K562 (cell line): ENCODE measurements at regions not wholly inside any gene's neighbourhood (a gene's known extent, or its start where the extent isn't known, plus 50 kb on each side); places are given as distances from the start of the nearest gene placed in this dataset.

Experiments used
- CBX2 ChIP-seq: fragments of 200-600 bp; sonication (generic); IDR thresholded peaks from one replicate; pipeline ENCODE4 v1.6.1; 2012; ENCODE audit warnings: mild to moderate bottlenecking, low read length, inconsistent platforms; ENCODE audit not compliant: insufficient read depth, poor library complexity, severe bottlenecking
- DDX20 ChIP-seq: fragments of 450-650 bp; IDR thresholded peaks from 2 replicates; pipeline ENCODE4 v1.6.1; 2016; ENCODE audit warnings: missing genetic modification characterization, low read depth, mild to moderate bottlenecking, missing compliant biosample characterization, moderate library complexity
- GATAD2B ChIP-seq: fragments of 450-650 bp; IDR thresholded peaks from 2 replicates; pipeline ENCODE4 v1.6.1; 2017; ENCODE audit warnings: mild to moderate bottlenecking, borderline replicate concordance
- HNRNPLL ChIP-seq: fragments of 200-400 bp; formaldehyde crosslinking; IDR thresholded peaks from 2 replicates; pipeline ENCODE4 v1.6.1; 2017; ENCODE audit warnings: low read length, low read depth, mild to moderate bottlenecking; ENCODE audit not compliant: poor library complexity, severe bottlenecking
- MCM3 ChIP-seq: fragments of 450-650 bp; IDR thresholded peaks from 2 replicates; pipeline ENCODE4 v1.6.1; 2016
- NFYB ChIP-seq: IDR thresholded peaks from 2 replicates; pipeline ENCODE4 v1.6.1; 2011; ENCODE audit warnings: mild to moderate bottlenecking, moderate library complexity; ENCODE audit not compliant: insufficient read length; ENCODE audit errors: extremely low read depth
- RBM22 ChIP-seq: fragments of 200-400 bp; formaldehyde crosslinking; IDR thresholded peaks from 2 replicates; pipeline ENCODE4 v1.6.1; 2018; ENCODE audit warnings: low read length, low read depth; ENCODE audit not compliant: poor library complexity, severe bottlenecking
- RFX1 ChIP-seq: fragments of 450-650 bp; IDR thresholded peaks from 2 replicates; pipeline ENCODE4 v1.6.1; 2016; ENCODE audit warnings: mild to moderate bottlenecking, moderate library complexity
- SMAD1 ChIP-seq: fragments of 150-350 bp; IDR thresholded peaks from 2 replicates; pipeline ENCODE4 v1.6.1; 2014; ENCODE audit warnings: low read length, low read depth; ENCODE audit not compliant: partially characterized antibody
- THRAP3 ChIP-seq: fragments of 450-650 bp; IDR thresholded peaks from 2 replicates; pipeline ENCODE4 v1.6.1; 2016; ENCODE audit warnings: mild to moderate bottlenecking, inconsistent platforms, borderline replicate concordance
- ZNF282 ChIP-seq: sonication (generic); formaldehyde crosslinking; IDR thresholded peaks from 2 replicates; pipeline ENCODE4 v1.8.1; 2023; ENCODE audit warnings: missing genetic modification reagents
- ZNF384 ChIP-seq: IDR thresholded peaks from 2 replicates; pipeline ENCODE4 v1.6.1; 2012; ENCODE audit warnings: low read depth, low read length, improper control_type of control experiment
- ZNF699 ChIP-seq: fragments of 250-450 bp; sonication (Bioruptor Pico); IDR thresholded peaks from 2 replicates; pipeline ENCODE4 v1.8.0; 2021; ENCODE audit warnings: mild to moderate bottlenecking, moderate library complexity; ENCODE audit not compliant: insufficient replicate concordance
- TF ChIP-seq, protein P1 (sequence below), 2 experiments: fragments of 450-650 bp; IDR thresholded peaks; 2 replicates each; pipeline ENCODE4 v1.6.1; 2016; ENCODE audit warnings: mild to moderate bottlenecking in 2 of 2, borderline replicate concordance in 1 of 2, low read depth in 1 of 2, moderate library complexity in 1 of 2
- TF ChIP-seq, protein P2 (sequence below), 2 experiments: IDR thresholded peaks; 2 replicates each; pipeline ENCODE4 v1.6.1; 2012; ENCODE audit warnings: improper control_type of control experiment in 2 of 2, low read depth in 2 of 2, low read length in 2 of 2, borderline replicate concordance in 1 of 2
- TF ChIP-seq, protein P3 (sequence below): fragments of 250-450 bp; sonication (Bioruptor Pico); IDR thresholded peaks from 2 replicates; pipeline ENCODE4 v1.8.0; 2021; ENCODE audit warnings: moderate library complexity, mild to moderate bottlenecking, inconsistent platforms

DNA sequence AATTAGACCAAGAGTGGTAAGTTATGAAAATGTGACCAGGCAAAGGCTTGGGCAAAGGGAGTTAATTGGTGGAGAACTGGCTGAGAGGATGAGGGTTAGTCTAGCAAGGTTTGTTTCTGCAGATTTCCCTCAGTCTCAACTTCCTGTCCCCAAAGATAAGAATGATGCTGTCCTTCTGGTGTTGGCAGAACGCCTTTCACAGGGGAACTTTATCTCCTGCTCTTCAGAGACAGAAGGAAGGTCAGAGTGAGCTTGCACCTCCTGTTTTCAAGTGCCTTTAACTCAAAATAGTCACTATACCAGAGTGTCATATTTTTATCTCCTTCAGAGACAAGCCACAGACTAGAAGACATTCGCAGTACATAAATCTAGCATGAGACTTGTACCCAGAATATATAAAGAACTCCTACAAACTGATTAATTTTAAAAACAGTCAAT is 95.7 kb downstream of the TEX51 start (continued):
- TF ChIP-seq, protein P1, sequence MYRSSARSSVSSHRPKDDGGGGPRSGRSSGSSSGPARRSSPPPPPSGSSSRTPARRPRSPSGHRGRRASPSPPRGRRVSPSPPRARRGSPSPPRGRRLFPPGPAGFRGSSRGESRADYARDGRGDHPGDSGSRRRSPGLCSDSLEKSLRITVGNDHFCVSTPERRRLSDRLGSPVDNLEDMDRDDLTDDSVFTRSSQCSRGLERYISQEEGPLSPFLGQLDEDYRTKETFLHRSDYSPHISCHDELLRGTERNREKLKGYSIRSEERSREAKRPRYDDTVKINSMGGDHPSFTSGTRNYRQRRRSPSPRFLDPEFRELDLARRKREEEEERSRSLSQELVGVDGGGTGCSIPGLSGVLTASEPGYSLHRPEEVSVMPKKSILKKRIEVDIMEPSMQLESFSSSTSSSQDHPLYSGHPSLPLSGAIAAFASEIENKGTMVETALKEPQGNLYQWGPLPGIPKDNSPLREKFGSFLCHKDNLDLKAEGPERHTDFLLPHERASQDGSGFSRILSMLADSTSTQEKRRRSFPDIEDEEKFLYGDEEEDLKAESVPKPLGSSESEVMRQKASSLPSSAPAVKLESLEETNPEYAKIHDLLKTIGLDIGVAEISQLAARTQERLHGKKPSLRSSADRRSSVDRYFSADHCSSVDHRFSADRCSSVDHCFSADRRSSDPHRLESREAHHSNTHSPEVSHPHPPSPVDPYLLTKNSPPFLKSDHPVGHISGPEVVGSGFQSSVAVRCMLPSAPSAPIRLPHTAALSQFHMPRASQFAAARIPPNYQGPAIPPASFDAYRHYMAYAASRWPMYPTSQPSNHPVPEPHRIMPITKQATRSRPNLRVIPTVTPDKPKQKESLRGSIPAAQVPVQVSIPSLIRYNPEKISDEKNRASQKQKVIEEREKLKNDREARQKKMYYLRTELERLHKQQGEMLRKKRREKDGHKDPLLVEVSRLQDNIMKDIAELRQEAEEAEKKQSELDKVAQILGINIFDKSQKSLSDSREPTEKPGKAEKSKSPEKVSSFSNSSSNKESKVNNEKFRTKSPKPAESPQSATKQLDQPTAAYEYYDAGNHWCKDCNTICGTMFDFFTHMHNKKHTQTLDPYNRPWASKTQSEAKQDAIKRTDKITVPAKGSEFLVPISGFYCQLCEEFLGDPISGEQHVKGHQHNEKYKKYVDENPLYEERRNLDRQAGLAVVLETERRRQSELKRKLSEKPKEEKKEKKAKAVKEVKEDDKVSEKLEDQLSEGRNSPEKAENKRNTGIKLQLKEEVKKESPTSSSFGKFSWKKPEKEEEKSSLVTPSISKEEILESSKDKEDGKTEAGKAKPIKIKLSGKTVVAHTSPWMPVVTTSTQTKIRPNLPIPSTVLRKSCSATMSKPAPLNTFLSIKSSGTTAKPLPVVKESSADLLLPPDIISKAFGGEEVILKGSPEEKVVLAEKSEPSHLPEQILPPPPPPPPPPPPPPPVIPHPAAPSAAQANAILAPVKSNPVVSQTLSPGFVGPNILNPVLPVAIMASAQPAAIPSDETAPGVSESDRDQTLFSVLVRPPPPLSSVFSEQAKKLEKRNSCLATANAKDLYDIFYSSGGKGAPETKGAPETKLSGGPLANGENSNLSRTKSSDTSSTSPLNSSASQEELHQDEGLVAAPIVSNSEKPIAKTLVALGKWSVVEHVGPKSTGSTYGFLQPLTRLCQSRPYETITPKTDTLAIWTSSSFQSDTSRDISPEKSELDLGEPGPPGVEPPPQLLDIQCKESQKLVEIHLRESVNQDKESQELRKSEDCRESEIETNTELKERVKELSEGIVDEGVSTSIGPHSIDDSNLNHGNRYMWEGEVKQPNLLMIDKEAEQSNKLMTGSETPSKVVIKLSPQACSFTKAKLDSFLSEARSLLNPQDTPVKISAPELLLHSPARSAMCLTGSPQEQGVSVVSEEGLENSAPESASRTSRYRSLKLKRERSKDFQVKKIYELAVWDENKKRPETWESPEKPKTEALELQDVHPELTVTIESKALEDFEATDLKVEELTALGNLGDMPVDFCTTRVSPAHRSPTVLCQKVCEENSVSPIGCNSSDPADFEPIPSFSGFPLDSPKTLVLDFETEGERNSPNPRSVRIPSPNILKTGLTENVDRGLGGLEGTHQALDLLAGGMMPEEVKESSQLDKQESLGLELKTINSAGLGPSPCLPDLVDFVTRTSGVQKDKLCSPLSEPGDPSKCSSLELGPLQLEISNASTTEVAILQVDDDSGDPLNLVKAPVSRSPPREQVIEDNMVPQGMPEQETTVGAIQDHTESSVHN (IDR thresholded peaks at IDR 0.05; ENCODE audit: borderline replicate concordance in 1 of 2, low read depth in 1 of 2), result no peak
- TF ChIP-seq, protein P2, sequence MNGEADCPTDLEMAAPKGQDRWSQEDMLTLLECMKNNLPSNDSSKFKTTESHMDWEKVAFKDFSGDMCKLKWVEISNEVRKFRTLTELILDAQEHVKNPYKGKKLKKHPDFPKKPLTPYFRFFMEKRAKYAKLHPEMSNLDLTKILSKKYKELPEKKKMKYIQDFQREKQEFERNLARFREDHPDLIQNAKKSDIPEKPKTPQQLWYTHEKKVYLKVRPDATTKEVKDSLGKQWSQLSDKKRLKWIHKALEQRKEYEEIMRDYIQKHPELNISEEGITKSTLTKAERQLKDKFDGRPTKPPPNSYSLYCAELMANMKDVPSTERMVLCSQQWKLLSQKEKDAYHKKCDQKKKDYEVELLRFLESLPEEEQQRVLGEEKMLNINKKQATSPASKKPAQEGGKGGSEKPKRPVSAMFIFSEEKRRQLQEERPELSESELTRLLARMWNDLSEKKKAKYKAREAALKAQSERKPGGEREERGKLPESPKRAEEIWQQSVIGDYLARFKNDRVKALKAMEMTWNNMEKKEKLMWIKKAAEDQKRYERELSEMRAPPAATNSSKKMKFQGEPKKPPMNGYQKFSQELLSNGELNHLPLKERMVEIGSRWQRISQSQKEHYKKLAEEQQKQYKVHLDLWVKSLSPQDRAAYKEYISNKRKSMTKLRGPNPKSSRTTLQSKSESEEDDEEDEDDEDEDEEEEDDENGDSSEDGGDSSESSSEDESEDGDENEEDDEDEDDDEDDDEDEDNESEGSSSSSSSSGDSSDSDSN (IDR thresholded peaks at IDR 0.05; ENCODE audit: borderline replicate concordance in 1 of 2, low read depth in 2 of 2, low read length in 2 of 2), result no peak
- TF ChIP-seq, protein P3, sequence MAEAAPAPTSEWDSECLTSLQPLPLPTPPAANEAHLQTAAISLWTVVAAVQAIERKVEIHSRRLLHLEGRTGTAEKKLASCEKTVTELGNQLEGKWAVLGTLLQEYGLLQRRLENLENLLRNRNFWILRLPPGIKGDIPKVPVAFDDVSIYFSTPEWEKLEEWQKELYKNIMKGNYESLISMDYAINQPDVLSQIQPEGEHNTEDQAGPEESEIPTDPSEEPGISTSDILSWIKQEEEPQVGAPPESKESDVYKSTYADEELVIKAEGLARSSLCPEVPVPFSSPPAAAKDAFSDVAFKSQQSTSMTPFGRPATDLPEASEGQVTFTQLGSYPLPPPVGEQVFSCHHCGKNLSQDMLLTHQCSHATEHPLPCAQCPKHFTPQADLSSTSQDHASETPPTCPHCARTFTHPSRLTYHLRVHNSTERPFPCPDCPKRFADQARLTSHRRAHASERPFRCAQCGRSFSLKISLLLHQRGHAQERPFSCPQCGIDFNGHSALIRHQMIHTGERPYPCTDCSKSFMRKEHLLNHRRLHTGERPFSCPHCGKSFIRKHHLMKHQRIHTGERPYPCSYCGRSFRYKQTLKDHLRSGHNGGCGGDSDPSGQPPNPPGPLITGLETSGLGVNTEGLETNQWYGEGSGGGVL (CRISPR knock-in tag), result no peak
- no peak for TF ChIP-seq ZNF384
- TF ChIP-seq RBM22, result no peak
- TF ChIP-seq NFYB, result peak; percentile 15
- TF ChIP-seq RFX1, result no peak
- no peak for TF ChIP-seq MCM3
- no peak for TF ChIP-seq DDX20 (tag)
- no peak for TF ChIP-seq SMAD1
- no peak for TF ChIP-seq ZNF282
- no peak for TF ChIP-seq THRAP3
- TF ChIP-seq GATAD2B, result 0 out of 2 replicates have a peak, but pooled peaks have one; percentile 51
- TF ChIP-seq ZNF699 (CRISPR knock-in tag), result no peak
- no peak for TF ChIP-seq CBX2
- TF ChIP-seq HNRNPLL, result no peak
